IPS DF 6.9 (cell line): ENCODE measurements at regions not wholly inside any gene's neighbourhood (a gene's known extent, or its start where the extent isn't known, plus 50 kb on each side); places are given as distances from the start of the nearest gene placed in this dataset.
"Not testable (repeated sequence)": the region's sequence is repeated elsewhere in the genome, so short reads cannot be mapped to it uniquely, and the experiment has no call there.

Experiments
- DNase-seq: peaks from one replicate; pipeline ENCODE4 v3.0.0-alpha.2; 2013; ENCODE audit warnings: low read depth, low spot score
- H3K27ac ChIP-seq: one replicate; pipeline ENCODE4 v1.5.1; 2013; ENCODE audit warnings: low read length, control low read depth
- H3K27me3 ChIP-seq: 2 replicates; pipeline ENCODE4 v1.6.1; 2013; ENCODE audit warnings: mild to moderate bottlenecking, low read length; ENCODE audit not compliant: control insufficient read depth, insufficient read depth
- H3K36me3 ChIP-seq: 2 replicates; pipeline ENCODE4 v1.6.1; 2013; ENCODE audit warnings: low read length; ENCODE audit not compliant: control insufficient read depth, insufficient read depth
- H3K4me1 ChIP-seq: 2 replicates; pipeline ENCODE4 v1.6.1; 2013; ENCODE audit warnings: low read length; ENCODE audit not compliant: control insufficient read depth, insufficient read depth
- H3K4me3 ChIP-seq: 2 replicates; pipeline ENCODE4 v1.5.1; 2013; ENCODE audit warnings: mild to moderate bottlenecking, low read length
- H3K9me3 ChIP-seq: 2 replicates; pipeline ENCODE4 v1.6.1; 2013; ENCODE audit warnings: low read length, inconsistent platforms; ENCODE audit not compliant: control insufficient read depth, insufficient read depth
- whole genome bisulfite sequencing: extraction: QIAGEN DNeasy Blood & Tissue Kit; methylation state at CpG from one replicate; pipeline ENCODE4 v1.1.7; 2013; ENCODE audit warnings: mixed read lengths, missing lambda C conversion rate; ENCODE audit not compliant: insufficient read length, insufficient coverage; 5-methylcytosine and 5-hydroxymethylcytosine counted together

- Histone ChIP-seq H3K27ac (no peak overlapping the region), H3K4me3 (no peak overlapping the region), H3K9me3 (no peaks in the 10 kb centered on the region), H3K4me1 (no peaks in the 10 kb centered on the region), H3K27me3 (no peaks in the 10 kb centered on the region), H3K36me3 (no peaks in the 10 kb centered on the region)
- DNase-seq, result no peak
These were observed 55.0 kb upstream of the IL33 start for GRCh38 chr9:6160579-6160978.

- H3K27ac ChIP-seq, result no peak overlapping the region
- no CpG with 5 or more reads among the region's 2 CpGs for WGBS
- H3K4me3 ChIP-seq, result no peak overlapping the region
- no peaks in the 10 kb centered on the region for H3K36me3 ChIP-seq
- H3K27me3 ChIP-seq, result no peaks in the 10 kb centered on the region
- no peaks in the 10 kb centered on the region for H3K9me3 ChIP-seq
- H3K4me1 ChIP-seq, result no peaks in the 10 kb centered on the region
- no peak for DNase-seq
These were observed 62.2 kb upstream of the IL33 start for GRCh38 chr9:6153425-6153824.

- Histone ChIP-seq H3K4me3 (no peak overlapping the region), H3K9me3 (no peaks in the 10 kb centered on the region), H3K27me3 (no peaks in the 10 kb centered on the region), H3K4me1 (no peaks in the 10 kb centered on the region), H3K27ac (no peak overlapping the region), H3K36me3 (no peaks in the 10 kb centered on the region)
- DNase-seq, result no peak
- no CpG with 5 or more reads among the region's 4 CpGs for WGBS
These were observed 62.8 kb upstream of the IL33 start for GRCh38 chr9:6152788-6153187.

GRCh38 chr9:6150483-6150882 lies 65.1 kb upstream of the IL33 start:
- Histone ChIP-seq H3K4me3 (no peak overlapping the region), H3K27ac (no peak overlapping the region), H3K4me1 (no peaks in the 10 kb centered on the region), H3K9me3 (no peaks in the 10 kb centered on the region), H3K36me3 (no peaks in the 10 kb centered on the region), H3K27me3 (no peaks in the 10 kb centered on the region)
- no peak for DNase-seq
- no CpG with 5 or more reads among the region's 2 CpGs for WGBS

- H3K27ac ChIP-seq, result no peak overlapping the region
- no CpG with 5 or more reads among the region's 9 CpGs for WGBS
- no peaks in the 10 kb centered on the region for H3K27me3 ChIP-seq
- H3K36me3 ChIP-seq, result no peaks in the 10 kb centered on the region
- DNase-seq, result no peak
- no peaks in the 10 kb centered on the region for H3K9me3 ChIP-seq
- H3K4me1 ChIP-seq, result no peaks in the 10 kb centered on the region
- H3K4me3 ChIP-seq, result no peak overlapping the region
These were observed 66.3 kb upstream of the IL33 start for GRCh38 chr9:6149315-6149714.

DNA sequence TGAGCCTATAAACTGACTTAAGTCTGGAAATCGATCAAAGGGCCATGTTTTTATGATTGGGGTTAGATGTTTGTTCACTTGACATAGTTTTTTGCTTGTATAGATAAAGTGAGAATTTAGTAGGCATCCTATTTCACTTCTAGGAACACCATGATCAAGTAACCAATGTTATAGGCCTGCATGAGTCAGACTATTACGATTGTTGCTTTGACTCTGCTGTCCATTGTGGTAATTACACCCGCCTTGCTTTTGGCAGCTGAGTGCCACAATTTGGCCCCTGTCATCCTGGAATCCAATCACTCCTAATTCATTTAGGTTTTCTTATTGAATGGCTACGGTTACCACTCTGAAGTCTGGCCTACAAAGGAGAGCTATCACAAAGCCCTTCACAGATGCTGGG lies 67.8 kb upstream of the IL33 start:
- Histone ChIP-seq H3K27me3 (no peaks in the 10 kb centered on the region), H3K9me3 (no peaks in the 10 kb centered on the region), H3K36me3 (no peaks in the 10 kb centered on the region), H3K4me1 (no peaks in the 10 kb centered on the region), H3K27ac (no peak overlapping the region), H3K4me3 (no peak overlapping the region)
- DNase-seq, result no peak
- WGBS, result no CpG with 5 or more reads among the region's 4 CpGs

GRCh38 chr9:6144947-6145346 lies 70.7 kb upstream of the IL33 start:
- no peak overlapping the region for H3K4me3 ChIP-seq
- DNase-seq, result no peak
- H3K27ac ChIP-seq, result no peak overlapping the region
- H3K9me3 ChIP-seq, result no peaks in the 10 kb centered on the region
- WGBS, result no CpG with 5 or more reads among the region's 1 CpG
- H3K4me1 ChIP-seq, result no peaks in the 10 kb centered on the region
- H3K27me3 ChIP-seq, result no peaks in the 10 kb centered on the region
- H3K36me3 ChIP-seq, result no peaks in the 10 kb centered on the region

DNA sequence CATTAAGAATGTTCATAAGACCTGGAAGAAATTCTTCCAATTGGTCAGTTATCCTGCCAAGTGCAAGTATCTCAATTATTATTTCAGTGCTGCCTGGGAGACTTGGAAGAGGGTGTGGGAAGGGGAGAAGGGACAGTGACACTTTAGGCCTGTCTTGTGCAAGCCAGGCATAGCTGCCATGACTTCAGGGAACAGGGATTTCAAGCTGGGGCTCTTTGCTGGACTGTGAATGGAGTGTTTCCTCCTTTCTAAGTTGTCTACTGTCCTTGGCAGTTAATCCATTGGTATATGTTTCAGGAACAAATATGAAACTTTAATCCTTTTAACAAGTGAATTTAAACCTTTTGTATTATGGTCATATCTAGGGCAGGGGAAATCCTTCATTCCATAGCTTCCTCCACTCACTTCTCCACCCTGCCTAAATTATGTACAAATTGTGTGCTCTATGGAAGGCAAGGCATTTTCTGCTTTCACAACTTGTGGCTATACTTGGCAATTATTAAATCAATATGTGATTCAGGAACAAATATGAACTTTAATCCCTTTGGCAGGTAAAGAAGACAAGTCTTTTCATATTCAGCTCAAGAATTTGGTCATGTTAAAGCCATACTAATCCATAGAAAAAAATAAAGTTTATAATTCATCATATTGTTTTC lies 72.7 kb upstream of the IL33 start:
- H3K27ac ChIP-seq, result no peak overlapping the region
- H3K27me3 ChIP-seq, result no peaks in the 10 kb centered on the region
- no peaks in the 10 kb centered on the region for H3K4me1 ChIP-seq
- no peak for DNase-seq
- H3K9me3 ChIP-seq, result no peaks in the 10 kb centered on the region
- no peak overlapping the region for H3K4me3 ChIP-seq
- H3K36me3 ChIP-seq, result no peaks in the 10 kb centered on the region

DNA sequence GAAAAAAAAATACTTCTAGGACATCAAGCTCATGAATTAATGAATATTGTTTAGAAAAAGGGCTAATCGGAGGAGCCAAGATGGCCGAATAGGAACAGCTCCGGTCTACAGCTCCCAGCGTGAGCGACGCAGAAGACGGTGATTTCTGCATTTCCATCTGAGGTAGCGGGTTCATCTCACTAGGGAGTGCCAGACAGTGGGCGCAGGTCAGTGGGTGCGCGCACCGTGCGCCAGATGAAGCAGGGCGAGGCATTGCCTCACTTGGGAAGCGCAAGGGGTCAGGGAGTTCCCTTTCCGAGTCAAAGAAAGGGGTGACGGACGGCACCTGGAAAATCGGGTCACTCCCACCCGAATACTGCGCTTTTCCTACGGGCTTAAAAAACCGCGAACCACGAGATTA lies 79.8 kb upstream of the IL33 start:
- not testable (repeated sequence) for H3K27me3 ChIP-seq, H3K9me3 ChIP-seq, DNase-seq, H3K4me1 ChIP-seq, H3K4me3 ChIP-seq, H3K36me3 ChIP-seq, H3K27ac ChIP-seq
- WGBS, result no CpG with 5 or more reads among the region's 25 CpGs

DNA sequence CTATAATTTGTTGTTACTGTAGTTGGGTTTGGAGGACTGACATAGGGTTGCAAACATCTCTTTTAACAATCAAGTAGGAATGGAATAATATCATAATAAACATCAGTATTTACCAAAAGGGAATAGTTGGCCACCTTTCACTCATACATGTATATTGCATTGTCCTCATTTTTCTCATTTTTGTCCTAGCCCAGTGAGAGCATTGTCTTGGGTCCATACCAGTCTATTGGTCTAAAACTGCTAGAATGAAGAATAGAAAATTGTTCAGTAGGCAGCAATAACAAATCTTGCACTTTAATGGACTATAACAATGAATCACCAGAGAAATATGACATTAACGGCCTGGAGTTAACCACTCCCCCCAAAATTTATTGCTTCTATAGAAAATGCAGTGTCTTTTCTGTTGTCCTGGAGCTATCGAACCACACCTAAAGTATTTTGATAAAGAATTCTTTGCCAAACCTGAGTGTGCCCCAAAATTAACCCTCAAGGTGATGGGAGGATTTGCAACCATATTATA lies 80.9 kb upstream of the IL33 start:
- Histone ChIP-seq H3K27me3 (no peaks in the 10 kb centered on the region), H3K4me1 (no peaks in the 10 kb centered on the region), H3K9me3 (no peaks in the 10 kb centered on the region), H3K36me3 (no peaks in the 10 kb centered on the region), H3K4me3 (no peak overlapping the region), H3K27ac (no peak overlapping the region)
- DNase-seq, result no peak
- WGBS, result no CpG with 5 or more reads among the region's 2 CpGs

DNA sequence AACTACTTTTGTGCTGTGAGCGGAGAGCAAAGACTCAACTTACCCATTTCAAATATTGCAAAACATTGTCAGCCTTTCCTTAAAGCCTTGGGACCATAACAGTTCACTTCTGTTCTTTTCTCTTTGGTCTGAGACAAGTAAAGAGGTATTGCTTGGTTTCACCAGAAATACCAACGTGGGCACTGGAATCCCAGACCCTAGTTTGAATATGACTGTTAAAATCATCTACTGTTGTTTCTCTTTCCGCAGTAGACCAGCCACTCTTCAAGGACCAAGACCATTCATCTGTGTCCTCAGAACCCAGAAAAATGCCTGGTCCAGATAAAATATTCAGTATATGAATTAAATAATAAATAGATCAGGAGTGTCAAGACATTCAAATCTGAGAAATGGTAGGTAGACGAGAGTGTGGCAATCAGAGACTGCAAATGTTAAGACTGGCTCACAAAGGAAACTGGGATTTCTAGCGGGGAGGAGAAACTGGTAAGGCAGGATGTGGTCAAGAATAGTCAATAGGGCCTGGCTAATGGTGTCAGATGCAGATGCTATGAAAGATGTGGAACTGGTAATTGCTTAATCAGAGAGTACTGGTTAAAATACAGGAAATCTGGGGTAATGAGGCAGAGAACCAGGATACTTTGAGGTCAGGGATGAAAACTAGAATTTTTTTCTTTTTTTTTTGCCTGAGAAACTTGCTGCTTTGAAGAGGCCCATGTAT lies 82.1 kb upstream of the IL33 start:
- no peak for DNase-seq
- WGBS, result no CpG with 5 or more reads among the region's 5 CpGs
- H3K27ac ChIP-seq, result no peak overlapping the region
- H3K9me3 ChIP-seq, result no peaks in the 10 kb centered on the region
- no peaks in the 10 kb centered on the region for H3K4me1 ChIP-seq
- H3K36me3 ChIP-seq, result no peaks in the 10 kb centered on the region
- H3K27me3 ChIP-seq, result no peaks in the 10 kb centered on the region
- H3K4me3 ChIP-seq, result no peak overlapping the region
